GM23338 (cell line): ENCODE measurements at regions not wholly inside any gene's neighbourhood (a gene's known extent, or its start where the extent isn't known, plus 50 kb on each side); places are given as distances from the start of the nearest gene placed in this dataset.

Experiments used
- ATAC-seq: fragments of 200-7000 bp; cut with Tn5 transposase; 3 replicates; pipeline ENCODE4 v1.9.1; 2020
- DNase-seq: peaks from one replicate; pipeline ENCODE4 v3.0.0-alpha.2; 2015; ENCODE audit warnings: low spot score
- H2AFZ ChIP-seq: fragments of 200-600 bp; sonication (generic); 2 replicates; pipeline ENCODE4 v1.8.0; 2016; ENCODE audit warnings: antibody characterized with exemption, mild to moderate bottlenecking, moderate library complexity
- H3F3A ChIP-seq: fragments of 200-600 bp; sonication (generic); replicated peaks from 2 replicates; pipeline ENCODE4 v1.8.0; 2017; ENCODE audit warnings: antibody characterized with exemption, mixed run types, low read depth
- H3K27ac ChIP-seq: fragments of 200-600 bp; sonication (generic); 2 replicates; pipeline ENCODE4 v1.6.1; 2016; ENCODE audit warnings: low read depth
- H3K27me3 ChIP-seq: fragments of 200-600 bp; sonication (generic); 2 replicates; pipeline ENCODE4 v1.8.0; 2016; ENCODE audit warnings: mild to moderate bottlenecking, mixed run types, moderate library complexity; ENCODE audit not compliant: insufficient read depth
- H3K36me3 ChIP-seq: fragments of 200-600 bp; sonication (generic); 2 replicates; pipeline ENCODE4 v1.8.0; 2016; ENCODE audit warnings: mild to moderate bottlenecking; ENCODE audit not compliant: insufficient read depth
- H3K4me1 ChIP-seq: fragments of 200-600 bp; sonication (generic); 2 replicates; pipeline ENCODE4 v1.8.0; 2016; ENCODE audit warnings: mild to moderate bottlenecking, moderate library complexity; ENCODE audit not compliant: insufficient read depth
- H3K4me2 ChIP-seq: fragments of 200-600 bp; sonication (generic); 2 replicates; pipeline ENCODE4 v1.7.1; 2017; ENCODE audit warnings: mixed run types
- H3K4me3 ChIP-seq: fragments of 200-600 bp; sonication (generic); 2 replicates; pipeline ENCODE4 v1.6.1; 2016; ENCODE audit warnings: mixed run types
- H3K79me2 ChIP-seq: fragments of 200-600 bp; sonication (generic); replicated peaks from 2 replicates; pipeline ENCODE4 v1.8.0; 2017; ENCODE audit warnings: mild to moderate bottlenecking; ENCODE audit not compliant: insufficient read depth
- H3K9me2 ChIP-seq: fragments of 200-600 bp; sonication (generic); 2 replicates; pipeline ENCODE4 v1.8.0; 2017; ENCODE audit not compliant: insufficient read depth
- H4K20me1 ChIP-seq: fragments of 200-600 bp; sonication (generic); replicated peaks from 2 replicates; pipeline ENCODE4 v1.8.0; 2017; ENCODE audit warnings: mild to moderate bottlenecking; ENCODE audit not compliant: insufficient read depth
- H3K27ac Mint-ChIP-seq: 2 replicates; pipeline ENCODE4 v1.8.0; 2020; ENCODE audit warnings: inconsistent platforms, mild to moderate bottlenecking, moderate library complexity, mixed read lengths
- H3K27me3 Mint-ChIP-seq: 3 replicates; pipeline ENCODE4 v1.8.0; 2022; ENCODE audit warnings: low read depth, mild to moderate bottlenecking, moderate library complexity, mixed read lengths, inconsistent platforms; ENCODE audit not compliant: insufficient read depth, poor library complexity
- H3K36me3 Mint-ChIP-seq: 3 replicates; pipeline ENCODE4 v1.8.0; 2021; ENCODE audit warnings: low read depth, mild to moderate bottlenecking, inconsistent platforms, moderate library complexity, mixed read lengths
- H3K4me1 Mint-ChIP-seq: 3 replicates; pipeline ENCODE4 v1.8.0; 2020; ENCODE audit warnings: mild to moderate bottlenecking, inconsistent platforms, mixed read lengths
- H3K4me3 Mint-ChIP-seq: 3 replicates; pipeline ENCODE4 v1.8.0; 2021; ENCODE audit warnings: moderate library complexity, mild to moderate bottlenecking, inconsistent platforms, mixed read lengths
- H3K9me3 Mint-ChIP-seq: 3 replicates; pipeline ENCODE4 v1.8.0; 2020; ENCODE audit warnings: moderate library complexity, mild to moderate bottlenecking, inconsistent platforms, mixed read lengths
- CREB1 ChIP-seq: fragments of 250-450 bp; sonication (Bioruptor Pico); IDR thresholded peaks from 2 replicates; pipeline ENCODE4 v1.5.0; 2020; ENCODE audit warnings: low read depth, mild to moderate bottlenecking, moderate library complexity
- CTCF ChIP-seq, 2 experiments: fragments of 200-600 bp in 1 of 2; sonication (generic) in 1 of 2; conservative IDR thresholded peaks; 2 replicates each; pipeline versions ENCODE4 v1.5.1 to v1.6.1; 2016 to 2017; ENCODE audit warnings: antibody characterized with exemption in 2 of 2, low read depth in 2 of 2, mild to moderate bottlenecking in 2 of 2, moderate library complexity in 1 of 2
- ETS1 ChIP-seq: IDR thresholded peaks from 2 replicates; pipeline ENCODE4 v1.6.1; 2016; ENCODE audit warnings: antibody characterized with exemption
- EZH2 ChIP-seq: fragments of 200-600 bp; sonication (generic); IDR thresholded peaks from one replicate; pipeline ENCODE4 v1.8.0; 2017; ENCODE audit warnings: antibody characterized with exemption, mild to moderate bottlenecking, low read depth; ENCODE audit not compliant: unreplicated experiment
- JUNB ChIP-seq: IDR thresholded peaks from one replicate; pipeline ENCODE4 v1.6.1; 2016; ENCODE audit warnings: antibody characterized with exemption; ENCODE audit not compliant: unreplicated experiment
- NANOG ChIP-seq: IDR thresholded peaks from 2 replicates; pipeline ENCODE4 v1.6.1; 2016; ENCODE audit warnings: antibody characterized with exemption, borderline replicate concordance
- POLR2AphosphoS5 ChIP-seq: IDR thresholded peaks from 2 replicates; pipeline ENCODE4 v1.6.1; 2016; ENCODE audit warnings: antibody characterized with exemption, low read depth
- REST ChIP-seq: IDR thresholded peaks from one replicate; pipeline ENCODE4 v1.6.1; 2018; ENCODE audit warnings: antibody characterized with exemption; ENCODE audit not compliant: unreplicated experiment
- STAT1 ChIP-seq: IDR thresholded peaks from one replicate; pipeline ENCODE4 v1.6.1; 2016; ENCODE audit warnings: antibody characterized with exemption; ENCODE audit not compliant: unreplicated experiment
- ZNF114 ChIP-seq: fragments of 250-450 bp; sonication (Bioruptor Pico); IDR thresholded peaks from 2 replicates; pipeline ENCODE4 v1.5.0; 2020; ENCODE audit warnings: mild to moderate bottlenecking, moderate library complexity
- ZNF462 ChIP-seq: fragments of 250-450 bp; sonication (Bioruptor Pico); IDR thresholded peaks from 2 replicates; pipeline ENCODE4 v1.5.0; 2020; ENCODE audit warnings: mild to moderate bottlenecking, moderate library complexity

- no peak overlapping the region for H2AFZ ChIP-seq
- H4K20me1 ChIP-seq = no peaks in the 10 kb centered on the region
- no peaks in the 10 kb centered on the region for H3K4me1 Mint-ChIP-seq
- H3K36me3 Mint-ChIP-seq = no peaks in the 10 kb centered on the region
- H3K4me1 ChIP-seq = no peaks in the 10 kb centered on the region
- no peak overlapping the region for H3K4me3 Mint-ChIP-seq
- H3K79me2 ChIP-seq = no peaks in the 10 kb centered on the region
- no peaks in the 10 kb centered on the region; the same call in 1 of the 3 replicates for H3K9me3 Mint-ChIP-seq
- H3K27me3 ChIP-seq = no peaks in the 10 kb centered on the region
- H3K9me2 ChIP-seq = no peaks in the 10 kb centered on the region
- DNase-seq (no peak), ATAC-seq (no peak)
- H3K27me3 Mint-ChIP-seq = no peaks in the 10 kb centered on the region
- TF ChIP-seq ZNF462 (CRISPR knock-in tag) (no peak), EZH2 (no peak), ETS1 (no peak), NANOG (no peak), STAT1 (no peak), POLR2AphosphoS5 (no peak), ZNF114 (CRISPR knock-in tag) (no peak), CREB1 (no peak), JUNB (no peak), REST (no peak), CTCF (conservative IDR thresholded peaks at IDR 0.05; ENCODE audit: low read depth in 2 of 2) (no peak)
- no peak overlapping the region for H3K4me2 ChIP-seq
- H3F3A ChIP-seq = no peaks in the 10 kb centered on the region
- no peak overlapping the region for H3K4me3 ChIP-seq
- H3K27ac Mint-ChIP-seq = no peak overlapping the region
- no peaks in the 10 kb centered on the region for H3K36me3 ChIP-seq
- no peak overlapping the region for H3K27ac ChIP-seq
Observed at GRCh38 chr7:81839708-81840369, 70.0 kb upstream of the HGF start.
